ENCODE measurements at regions not wholly inside any gene's neighbourhood (a gene's known extent, or its start where the extent isn't known, plus 50 kb on each side); places are given as distances from the start of the nearest gene placed in this dataset.

- TF ChIP-seq ZNF761 (CRISPR knock-in tag; conservative IDR thresholded peaks at IDR 0.05) (no peak), MEF2D (CRISPR knock-in tag; IDR thresholded peaks at IDR 0.05) (no peak), HNRNPK (IDR thresholded peaks at IDR 0.05; ENCODE audit: low read depth, low read length, poor library complexity, severe bottlenecking) (no peak), SRSF4 (IDR thresholded peaks at IDR 0.05; ENCODE audit: low read depth, low read length, poor library complexity, severe bottlenecking) (no peak), REST (IDR thresholded peaks at IDR 0.05; ENCODE audit: borderline replicate concordance in 1 of 2, low read depth in 1 of 2, low read length in 2 of 2) (no peak), TAF15 (IDR thresholded peaks at IDR 0.05; ENCODE audit: low read depth, low read length, poor library complexity, severe bottlenecking) (no peak), BCL6 (CRISPR knock-in tag; IDR thresholded peaks at IDR 0.05) (no peak), RBFOX2 (IDR thresholded peaks at IDR 0.05; ENCODE audit: low read depth, low read length) (no peak), CREM (IDR thresholded peaks at IDR 0.05) (no peak), CREM (CRISPR knock-in tag; IDR thresholded peaks at IDR 0.05) (no peak)
- TF ChIP-seq, protein P1, sequence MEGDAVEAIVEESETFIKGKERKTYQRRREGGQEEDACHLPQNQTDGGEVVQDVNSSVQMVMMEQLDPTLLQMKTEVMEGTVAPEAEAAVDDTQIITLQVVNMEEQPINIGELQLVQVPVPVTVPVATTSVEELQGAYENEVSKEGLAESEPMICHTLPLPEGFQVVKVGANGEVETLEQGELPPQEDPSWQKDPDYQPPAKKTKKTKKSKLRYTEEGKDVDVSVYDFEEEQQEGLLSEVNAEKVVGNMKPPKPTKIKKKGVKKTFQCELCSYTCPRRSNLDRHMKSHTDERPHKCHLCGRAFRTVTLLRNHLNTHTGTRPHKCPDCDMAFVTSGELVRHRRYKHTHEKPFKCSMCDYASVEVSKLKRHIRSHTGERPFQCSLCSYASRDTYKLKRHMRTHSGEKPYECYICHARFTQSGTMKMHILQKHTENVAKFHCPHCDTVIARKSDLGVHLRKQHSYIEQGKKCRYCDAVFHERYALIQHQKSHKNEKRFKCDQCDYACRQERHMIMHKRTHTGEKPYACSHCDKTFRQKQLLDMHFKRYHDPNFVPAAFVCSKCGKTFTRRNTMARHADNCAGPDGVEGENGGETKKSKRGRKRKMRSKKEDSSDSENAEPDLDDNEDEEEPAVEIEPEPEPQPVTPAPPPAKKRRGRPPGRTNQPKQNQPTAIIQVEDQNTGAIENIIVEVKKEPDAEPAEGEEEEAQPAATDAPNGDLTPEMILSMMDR (CRISPR knock-in tag; IDR thresholded peaks at IDR 0.05) = no peak
Observed at GRCh38 chrX:1877780-1878179, 262.9 kb downstream of the ASMT start.

All from HepG2 (cell line).